ENCODE measurements at regions not wholly inside any gene's neighbourhood (a gene's known extent, or its start where the extent isn't known, plus 50 kb on each side); places are given as distances from the start of the nearest gene placed in this dataset.

- Histone ChIP-seq H3K4me1 (replicated peaks) (no peaks in the 10 kb centered on the region), H3K36me3 (no peaks in the 10 kb centered on the region), H3K27ac (no peak overlapping the region), H3K4me3 (no peak overlapping the region), H3K9me3 (replicated peaks) (no peaks in the 10 kb centered on the region), H3K27me3 (replicated peaks) (peaks cover 11% of the 10 kb centered on the region)
- DNase-seq (ENCODE audit: low read depth in 1 of 2, low spot score in 2 of 2), result no peak
Measured at GRCh38 chr18:57267368-57267925, 84.9 kb upstream of the ST8SIA3 start.

DNA sequence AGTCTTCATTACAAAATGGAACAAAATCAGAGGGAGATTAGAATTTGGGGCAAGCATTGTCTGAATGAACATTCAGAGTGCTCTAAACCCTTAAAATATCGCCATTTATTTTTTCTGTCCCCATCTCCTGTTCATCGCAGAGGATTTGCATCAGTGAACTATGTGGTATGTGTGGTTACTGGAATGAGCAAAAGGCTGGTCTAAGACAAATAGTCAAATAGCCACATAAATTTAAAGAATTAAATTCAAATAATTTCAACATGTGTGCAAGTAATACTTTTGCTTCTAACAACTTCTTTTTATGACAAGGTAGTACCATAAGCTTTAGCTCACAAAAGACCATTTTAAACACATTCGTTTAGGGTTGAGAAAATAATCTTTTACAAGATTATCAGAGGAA, 82.6 kb upstream of the ST8SIA3 start:
- DNase-seq (ENCODE audit: low read depth in 1 of 2, low spot score in 2 of 2), result no peak
- H3K27me3 ChIP-seq (replicated peaks), result peaks cover 11% of the 10 kb centered on the region
- H3K36me3 ChIP-seq, result no peaks in the 10 kb centered on the region

DNA sequence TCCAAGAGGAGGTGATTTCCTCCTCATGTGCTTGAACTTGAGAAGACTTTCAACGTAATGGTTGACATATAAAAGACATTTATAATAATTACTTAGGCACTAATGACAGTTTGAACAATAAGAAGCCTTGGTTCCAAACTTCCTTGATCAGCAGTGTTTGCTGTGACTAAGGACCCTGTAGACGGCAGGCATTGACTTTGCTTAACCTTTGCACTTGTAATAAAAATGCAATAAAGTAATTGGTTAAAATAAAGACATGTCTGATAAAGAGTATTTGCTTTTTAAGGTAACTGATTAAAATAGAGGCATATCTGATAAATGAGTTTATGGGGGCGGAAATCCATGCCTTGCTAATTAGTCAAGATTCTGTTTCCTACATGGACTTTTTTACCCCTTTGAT, 82.2 kb upstream of the ST8SIA3 start:
- Histone ChIP-seq H3K9me3 (replicated peaks) (no peaks in the 10 kb centered on the region), H3K4me3 (no peak overlapping the region), H3K27ac (no peak overlapping the region), H3K36me3 (no peaks in the 10 kb centered on the region), H3K27me3 (replicated peaks) (peaks cover 11% of the 10 kb centered on the region), H3K4me1 (replicated peaks) (no peaks in the 10 kb centered on the region)
- DNase-seq (ENCODE audit: low read depth in 1 of 2, low spot score in 2 of 2), result no peak

More for the DNA sequence above, 82.6 kb upstream of the ST8SIA3 start:
- Histone ChIP-seq H3K4me3 (no peak overlapping the region), H3K9me3 (replicated peaks) (no peaks in the 10 kb centered on the region), H3K27ac (no peak overlapping the region), H3K4me1 (replicated peaks) (no peaks in the 10 kb centered on the region)

GRCh38 chr18:57273194-57273593, 79.2 kb upstream of the ST8SIA3 start:
- peaks cover 11% of the 10 kb centered on the region for H3K27me3 ChIP-seq (replicated peaks)
- no peak overlapping the region for H3K27ac ChIP-seq
- no peak overlapping the region for H3K4me3 ChIP-seq
- H3K9me3 ChIP-seq (replicated peaks), result no peaks in the 10 kb centered on the region
- no peaks in the 10 kb centered on the region for H3K36me3 ChIP-seq
- H3K4me1 ChIP-seq (replicated peaks), result no peaks in the 10 kb centered on the region
- DNase-seq (ENCODE audit: low read depth in 1 of 2, low spot score in 2 of 2), result no peak

GRCh38 chr18:57275111-57275510, 77.2 kb upstream of the ST8SIA3 start:
- Histone ChIP-seq H3K27me3 (replicated peaks) (peaks cover 11% of the 10 kb centered on the region), H3K9me3 (replicated peaks) (no peaks in the 10 kb centered on the region), H3K36me3 (no peaks in the 10 kb centered on the region), H3K27ac (no peak overlapping the region), H3K4me3 (no peak overlapping the region), H3K4me1 (replicated peaks) (no peaks in the 10 kb centered on the region)
- no peak for DNase-seq (ENCODE audit: low read depth in 1 of 2, low spot score in 2 of 2)

GRCh38 chr18:57276829-57277228, 75.5 kb upstream of the ST8SIA3 start:
- Histone ChIP-seq H3K27me3 (replicated peaks) (peaks cover 3% of the 10 kb centered on the region), H3K36me3 (no peaks in the 10 kb centered on the region), H3K4me1 (replicated peaks) (no peaks in the 10 kb centered on the region), H3K4me3 (no peak overlapping the region), H3K9me3 (replicated peaks) (no peaks in the 10 kb centered on the region), H3K27ac (no peak overlapping the region)
- DNase-seq (ENCODE audit: low read depth in 1 of 2, low spot score in 2 of 2), result no peak

GRCh38 chr18:57278933-57279332, 73.4 kb upstream of the ST8SIA3 start:
- H3K9me3 ChIP-seq (replicated peaks), result no peaks in the 10 kb centered on the region

DNA sequence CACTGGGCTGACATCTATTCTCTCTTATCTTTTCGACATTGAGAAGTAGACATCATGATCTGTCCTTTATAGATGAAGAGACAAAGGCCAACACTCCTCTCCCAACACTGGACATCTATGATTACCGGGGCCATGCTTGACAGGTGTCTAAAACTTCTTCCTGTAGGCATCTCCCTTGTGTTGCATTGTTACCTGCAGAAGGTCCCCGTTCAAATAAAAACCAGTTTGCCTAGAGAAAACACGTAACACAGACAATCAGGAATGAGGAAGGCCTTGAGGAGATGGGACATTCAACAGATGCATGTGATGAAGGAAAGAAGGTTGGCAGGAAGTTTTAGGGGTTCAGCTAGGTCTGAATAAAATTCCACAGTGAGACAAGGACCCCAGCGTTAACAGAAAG, 70.8 kb upstream of the ST8SIA3 start:
- Histone ChIP-seq H3K36me3 (no peaks in the 10 kb centered on the region), H3K4me3 (no peak overlapping the region), H3K4me1 (replicated peaks) (no peaks in the 10 kb centered on the region), H3K27me3 (replicated peaks) (peaks cover 3% of the 10 kb centered on the region; the same call in 1 of the 2 replicates), H3K27ac (no peak overlapping the region), H3K9me3 (replicated peaks) (no peaks in the 10 kb centered on the region)
- no peak for DNase-seq (ENCODE audit: low read depth in 1 of 2, low spot score in 2 of 2)

More at GRCh38 chr18:57278933-57279332, 73.4 kb upstream of the ST8SIA3 start:
- peaks cover 3% of the 10 kb centered on the region; the same call in 1 of the 2 replicates for H3K27me3 ChIP-seq (replicated peaks)
- H3K36me3 ChIP-seq, result no peaks in the 10 kb centered on the region
- H3K4me1 ChIP-seq (replicated peaks), result no peaks in the 10 kb centered on the region
- no peak overlapping the region for H3K4me3 ChIP-seq
- DNase-seq (ENCODE audit: low read depth in 1 of 2, low spot score in 2 of 2), result no peak
- H3K27ac ChIP-seq, result no peak overlapping the region

DNA sequence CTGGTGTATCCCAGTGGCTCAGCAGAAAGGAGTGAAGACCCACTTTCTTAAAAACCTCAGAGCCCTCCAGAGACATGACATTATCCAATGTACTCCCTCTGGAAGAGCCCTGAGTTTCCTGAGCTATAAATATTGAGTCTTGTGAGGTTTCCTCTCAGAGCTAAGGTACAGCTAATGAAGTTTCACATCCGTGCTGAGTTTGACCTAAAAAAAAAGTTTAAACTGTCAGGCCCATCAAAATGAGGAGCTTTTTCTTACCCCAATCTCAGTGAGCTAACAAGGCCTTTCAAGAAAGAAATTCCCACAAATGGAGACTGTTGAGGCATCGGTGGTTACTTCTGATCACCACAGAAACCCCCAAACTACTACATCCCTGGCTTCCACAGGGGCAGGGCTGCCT, 65.4 kb upstream of the ST8SIA3 start:
- Histone ChIP-seq H3K4me3 (no peak overlapping the region), H3K9me3 (replicated peaks) (no peaks in the 10 kb centered on the region), H3K27me3 (replicated peaks) (no peaks in the 10 kb centered on the region), H3K4me1 (replicated peaks) (no peaks in the 10 kb centered on the region), H3K36me3 (no peaks in the 10 kb centered on the region), H3K27ac (no peak overlapping the region)
- no peak for DNase-seq (ENCODE audit: low read depth in 1 of 2, low spot score in 2 of 2)

DNA sequence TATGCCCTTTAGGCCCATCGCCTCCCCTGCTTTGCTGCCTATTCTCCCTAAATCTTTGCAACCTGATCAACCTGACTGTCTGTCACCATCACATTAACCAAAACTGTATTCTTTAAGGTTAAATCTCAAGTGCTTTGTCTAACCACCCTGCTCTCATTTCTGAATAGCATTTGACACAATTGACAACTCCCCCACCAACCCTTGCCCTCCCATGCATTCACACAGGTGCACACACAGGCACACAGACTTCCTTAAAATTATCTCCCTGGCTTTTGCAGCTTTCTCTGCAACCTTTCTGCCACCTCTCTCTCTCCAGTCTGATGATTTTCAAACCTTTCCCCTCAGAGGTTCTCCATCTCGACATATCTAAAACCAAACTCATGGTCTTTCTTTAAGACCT, 64.6 kb upstream of the ST8SIA3 start:
- Histone ChIP-seq H3K27ac (no peak overlapping the region), H3K4me1 (replicated peaks) (no peaks in the 10 kb centered on the region), H3K36me3 (no peaks in the 10 kb centered on the region), H3K9me3 (replicated peaks) (no peaks in the 10 kb centered on the region), H3K4me3 (no peak overlapping the region), H3K27me3 (replicated peaks) (no peaks in the 10 kb centered on the region)
- no peak for DNase-seq (ENCODE audit: low read depth in 1 of 2, low spot score in 2 of 2)

DNA sequence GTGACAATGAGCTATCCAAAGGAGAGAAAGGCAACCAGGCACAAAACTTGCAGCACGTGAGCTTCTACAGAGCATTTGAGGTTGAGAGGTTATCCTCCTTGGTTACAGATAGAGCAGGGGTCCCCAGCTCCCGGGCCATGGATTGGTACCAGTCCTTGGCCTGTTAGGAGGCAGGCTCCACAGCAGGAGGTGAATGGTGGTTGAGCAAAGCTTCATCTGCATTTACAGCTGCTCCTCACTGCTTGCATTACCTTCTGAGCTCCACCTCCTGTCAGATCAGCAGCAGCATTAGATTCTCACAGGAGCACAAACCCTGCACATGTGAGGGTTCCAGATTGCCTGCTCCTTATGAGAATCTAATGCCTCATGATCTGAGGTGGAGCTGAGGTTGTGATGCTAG, 57.8 kb upstream of the ST8SIA3 start:
- Histone ChIP-seq H3K4me3 (no peak overlapping the region), H3K9me3 (replicated peaks) (no peaks in the 10 kb centered on the region), H3K27ac (no peak overlapping the region), H3K36me3 (no peaks in the 10 kb centered on the region), H3K27me3 (replicated peaks) (peaks cover 4% of the 10 kb centered on the region; the same call in 1 of the 2 replicates), H3K4me1 (replicated peaks) (no peaks in the 10 kb centered on the region)
- no peak for DNase-seq (ENCODE audit: low read depth in 1 of 2, low spot score in 2 of 2)

DNA sequence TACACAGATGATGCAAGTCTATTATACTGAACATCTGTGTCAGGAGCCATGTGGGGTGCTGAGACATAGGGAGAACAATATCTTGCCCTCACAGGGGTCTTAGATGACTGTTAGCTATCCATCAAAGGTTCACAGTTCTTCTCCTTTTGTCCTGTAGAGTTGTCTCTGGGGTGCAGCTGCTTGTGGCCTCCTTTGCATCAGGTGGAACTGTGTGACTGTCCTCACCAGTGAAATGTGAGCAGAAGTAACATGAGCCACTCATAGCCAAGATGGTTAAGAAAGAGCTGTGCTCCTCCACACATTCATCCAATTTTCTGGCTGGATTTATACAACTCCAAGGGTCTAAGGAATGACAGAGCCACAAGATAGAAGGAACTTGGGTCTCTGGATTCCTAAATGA, 56.0 kb upstream of the ST8SIA3 start:
- H3K4me1 ChIP-seq (replicated peaks), result no peaks in the 10 kb centered on the region
- no peak overlapping the region for H3K27ac ChIP-seq
- H3K27me3 ChIP-seq (replicated peaks), result peaks cover 4% of the 10 kb centered on the region; the same call in 1 of the 2 replicates
- no peak overlapping the region for H3K4me3 ChIP-seq
- H3K36me3 ChIP-seq, result no peaks in the 10 kb centered on the region
- DNase-seq (ENCODE audit: low read depth in 1 of 2, low spot score in 2 of 2), result no peak
- H3K9me3 ChIP-seq (replicated peaks), result no peaks in the 10 kb centered on the region

- Histone ChIP-seq H3K4me1 (replicated peaks) (no peaks in the 10 kb centered on the region), H3K36me3 (no peaks in the 10 kb centered on the region), H3K27ac (no peak overlapping the region), H3K27me3 (replicated peaks) (peaks cover 4% of the 10 kb centered on the region; the same call in 1 of the 2 replicates), H3K4me3 (no peak overlapping the region), H3K9me3 (replicated peaks) (no peaks in the 10 kb centered on the region)
- DNase-seq (ENCODE audit: low read depth in 1 of 2, low spot score in 2 of 2), result no peak
Measured at GRCh38 chr18:57297306-57297705, 55.1 kb upstream of the ST8SIA3 start.

- Histone ChIP-seq H3K27ac (no peak overlapping the region), H3K4me1 (replicated peaks) (no peaks in the 10 kb centered on the region), H3K27me3 (replicated peaks) (no peaks in the 10 kb centered on the region; the same call in 1 of the 2 replicates), H3K4me3 (no peak overlapping the region), H3K36me3 (no peaks in the 10 kb centered on the region), H3K9me3 (replicated peaks) (no peaks in the 10 kb centered on the region)
- no peak for DNase-seq (ENCODE audit: low read depth in 1 of 2, low spot score in 2 of 2)
Measured at GRCh38 chr18:57299931-57300330, 52.4 kb upstream of the ST8SIA3 start.
